H1 (cell line): ENCODE measurements at regions not wholly inside any gene's neighbourhood (a gene's known extent, or its start where the extent isn't known, plus 50 kb on each side); places are given as distances from the start of the nearest gene placed in this dataset.

Source experiments
- CEBPB ChIP-seq: IDR thresholded peaks from 2 replicates; pipeline ENCODE4 v1.6.1; 2012; ENCODE audit warnings: low read depth, low read length
- SIX5 ChIP-seq: IDR thresholded peaks from 2 replicates; pipeline ENCODE4 v1.6.1; 2011; ENCODE audit warnings: mild to moderate bottlenecking, low read depth, low read length

DNA sequence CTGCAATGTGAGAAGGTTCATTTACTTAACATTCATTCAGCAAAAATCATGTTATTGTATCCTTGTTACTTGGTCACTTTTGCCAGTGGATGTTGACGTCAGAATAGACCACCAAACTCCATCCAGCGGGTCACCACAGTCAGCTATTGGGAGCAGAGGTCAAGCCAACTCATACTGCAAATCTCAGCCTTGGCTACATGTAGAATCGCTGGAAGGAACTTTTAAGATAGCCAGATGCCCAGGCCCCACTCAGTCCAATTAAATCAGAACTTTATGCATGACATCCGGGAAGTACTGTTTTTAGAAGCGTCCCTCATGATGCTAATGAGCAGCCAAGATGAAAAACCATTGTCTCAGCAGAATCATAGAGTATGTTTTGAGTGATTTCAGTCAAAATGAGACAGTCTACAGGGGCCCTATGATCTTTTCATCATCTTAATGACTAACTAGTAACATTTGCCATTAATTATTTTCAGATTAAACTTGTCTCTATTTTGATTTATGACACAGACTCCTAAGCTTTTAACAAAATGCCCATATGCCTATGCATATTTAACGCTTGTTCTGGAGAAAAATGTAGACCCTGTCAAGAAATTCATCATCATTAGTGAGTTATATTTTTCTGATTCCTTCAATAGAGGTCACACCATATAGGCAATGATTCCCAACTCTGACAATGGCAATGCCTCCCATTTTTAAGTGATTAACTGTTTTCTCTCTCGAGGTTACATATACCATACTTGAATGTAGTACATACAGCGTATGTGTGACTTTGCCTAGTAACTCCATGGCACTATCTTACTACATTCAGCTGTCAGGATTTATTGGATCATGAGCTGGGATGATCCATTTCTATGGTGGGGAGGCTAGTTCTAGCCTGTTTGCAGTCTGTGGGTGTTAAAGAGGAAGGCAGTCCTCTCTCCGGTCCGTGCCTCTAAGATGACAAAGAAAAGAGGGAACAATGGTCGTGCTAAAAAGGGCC, 63.7 kb upstream of the CCBE1 start (continued):
- TF ChIP-seq CEBPB = no peak
- no peak for TF ChIP-seq SIX5
